Endothelial cell of umbilical vein (primary cell): ENCODE measurements at regions not wholly inside any gene's neighbourhood (a gene's known extent, or its start where the extent isn't known, plus 50 kb on each side); places are given as distances from the start of the nearest gene placed in this dataset.

Experiments
- CTCF ChIP-seq, 2 donors: IDR thresholded peaks; 1 replicate in 1 of 2; 2 replicates in 1 of 2; pipeline ENCODE4 v1.5.1; 2011; ENCODE audit warnings: low read length in 2 of 2, mild to moderate bottlenecking in 2 of 2, moderate library complexity in 2 of 2, control low read depth in 1 of 2, inconsistent platforms in 1 of 2, low read depth in 1 of 2; ENCODE audit not compliant: insufficient read depth in 1 of 2; ENCODE audit errors: extremely low read depth in 1 of 2
- POLR2A ChIP-seq: IDR thresholded peaks from 2 replicates; pipeline ENCODE4 v1.6.1; 2012; ENCODE audit warnings: low read depth, mild to moderate bottlenecking, control low read depth, low read length

GRCh38 chr6:14254505-14254904 lies 136.9 kb downstream of the CD83 start:
- TF ChIP-seq CTCF (IDR thresholded peaks at IDR 0.05; ENCODE audit: extremely low read depth in 1 of 2, insufficient read depth in 1 of 2, low read depth in 1 of 2, low read length in 2 of 2): no peak
- TF ChIP-seq POLR2A: no peak
